Activated CD8-positive, alpha-beta T cell treated with anti-CD3 and anti-CD28 coated beads for 36 hours (primary cell): ENCODE measurements at regions not wholly inside any gene's neighbourhood (a gene's known extent, or its start where the extent isn't known, plus 50 kb on each side); places are given as distances from the start of the nearest gene placed in this dataset.

Experiments
- ATAC-seq: fragments of 200-7000 bp; cut with Tn5 transposase; one replicate; pipeline ENCODE4 v1.10.0; 2021; ENCODE audit warnings: mild to moderate bottlenecking, moderate library complexity
- CTCF ChIA-PET: fragments of 350-600 bp; sonication (Branson Sonifier 250); formaldehyde crosslinking; loops from one replicate; lab custom pipeline; 2021; ENCODE audit warnings: antibody characterized with exemption; lab: Charles Lee
- POLR2A ChIA-PET: fragments of 350-600 bp; sonication (Branson Sonifier 250); formaldehyde crosslinking; loops from one replicate; lab custom pipeline; 2021; ENCODE audit warnings: antibody characterized with exemption; lab: Charles Lee
- DNase-seq: peaks from one replicate; pipeline ENCODE4 v3.0.0-alpha.2; 2020
- H3K27ac Mint-ChIP-seq: one replicate; pipeline ENCODE4 v1.8.0; 2021; ENCODE audit warnings: mild to moderate bottlenecking, mixed read lengths
- H3K27me3 Mint-ChIP-seq: one replicate; pipeline ENCODE4 v1.8.0; 2021; ENCODE audit warnings: mixed read lengths
- H3K36me3 Mint-ChIP-seq: one replicate; pipeline ENCODE4 v1.8.0; 2021; ENCODE audit warnings: low read depth, mixed read lengths
- H3K4me1 Mint-ChIP-seq: one replicate; pipeline ENCODE4 v1.8.0; 2021; ENCODE audit warnings: low read depth, mixed read lengths
- H3K4me3 Mint-ChIP-seq: one replicate; pipeline ENCODE4 v1.8.0; 2021; ENCODE audit warnings: mild to moderate bottlenecking, moderate library complexity, mixed read lengths
- H3K9me3 Mint-ChIP-seq: one replicate; pipeline ENCODE4 v1.8.0; 2021; ENCODE audit warnings: mixed read lengths
- CTCF ChIP-seq: fragments of 200-600 bp; IDR thresholded peaks from one replicate; pipeline ENCODE4 v1.8.0; 2022; ENCODE audit warnings: antibody characterized with exemption, mild to moderate bottlenecking
- intact Hi-C: fragments of 100-400 bp; cut with micrococcal nuclease; formaldehyde crosslinking; loops from one replicate; pipeline ENCODE4 v1.10.0; 2022

DNA sequence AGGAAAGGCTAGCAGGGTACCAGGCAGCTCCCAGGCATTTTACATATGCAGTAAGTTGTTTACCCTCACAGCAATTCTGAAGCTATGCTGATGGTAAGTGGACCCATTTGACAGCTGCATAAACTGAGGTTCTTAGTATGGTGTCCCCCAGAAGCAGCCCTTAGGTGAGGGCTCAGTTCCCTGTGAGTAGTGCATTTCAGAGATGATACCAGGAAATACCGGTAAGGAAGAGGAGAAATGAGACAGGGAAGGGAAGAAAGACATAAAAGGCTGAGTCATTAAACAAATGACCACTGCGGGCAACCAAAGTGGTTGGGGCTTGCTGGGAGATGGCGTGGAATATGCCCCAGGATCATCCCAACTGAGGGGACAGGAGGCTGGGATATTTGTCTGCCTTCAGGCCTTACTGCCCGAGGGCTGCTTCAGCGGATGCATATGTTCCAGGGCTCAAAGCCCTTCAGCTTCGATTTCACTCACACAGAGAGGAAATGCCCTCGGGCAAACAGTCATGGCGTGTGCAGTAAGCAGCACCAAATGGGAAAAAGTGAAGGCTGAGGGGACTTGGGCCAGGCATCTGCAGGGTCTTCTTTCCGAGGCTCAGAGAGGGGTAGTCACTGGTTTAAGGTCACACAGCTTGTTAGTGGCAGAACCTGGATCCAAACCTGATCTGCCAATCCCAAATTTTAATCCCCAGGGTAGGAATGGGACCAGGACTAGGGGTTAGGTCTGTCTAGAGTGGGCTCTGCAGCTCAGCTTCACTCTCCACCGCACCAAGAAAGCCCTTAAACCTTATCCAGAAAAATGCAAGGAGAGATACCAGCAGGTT, 133.7 kb upstream of the RUNX3 start:
- no peaks in the 10 kb centered on the region for H3K27me3 Mint-ChIP-seq
- no peak for DNase-seq

DNA sequence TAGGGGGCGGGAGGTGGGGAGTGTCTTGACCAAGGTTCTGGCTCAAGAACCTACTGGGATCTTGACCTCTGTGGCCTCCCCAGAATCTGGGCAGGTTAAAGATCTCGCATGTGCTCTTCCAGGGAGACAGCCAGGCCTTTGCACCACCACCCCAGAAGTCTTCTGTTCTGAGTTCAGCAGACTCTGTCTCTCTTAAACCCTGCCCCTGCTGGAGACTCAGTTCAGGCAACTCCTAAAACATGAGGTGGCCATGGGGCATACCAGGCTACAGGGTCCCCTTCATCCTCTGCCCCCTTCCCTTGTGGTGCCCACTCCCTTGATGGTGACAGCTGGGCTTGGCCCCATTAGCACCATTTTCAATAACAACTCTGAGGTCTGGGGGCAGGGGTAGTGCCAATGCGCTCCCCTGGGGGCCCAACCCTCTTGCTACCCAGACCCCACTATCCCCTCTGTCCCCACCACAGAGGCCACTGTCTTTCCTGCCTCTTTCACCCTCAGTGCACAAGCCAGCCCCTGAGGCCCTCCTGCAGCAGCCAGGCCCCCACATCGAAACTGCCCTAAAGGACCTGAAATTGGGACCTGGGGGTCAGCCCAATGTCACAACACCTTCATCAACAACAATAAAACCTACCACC, 132.7 kb upstream of the RUNX3 start:
- Mint-ChIP-seq H3K27ac (no peak overlapping the region), H3K27me3 (no peaks in the 10 kb centered on the region), H3K36me3 (no peaks in the 10 kb centered on the region), H3K4me3 (no peak overlapping the region), H3K9me3 (no peaks in the 10 kb centered on the region), H3K4me1 (peaks cover 29% of the 10 kb centered on the region)
- POLR2A ChIA-PET: no interaction called here
- TF ChIP-seq CTCF: no peak
- CTCF ChIA-PET: interaction anchor here (1.3 to 1.8 kb wide), 2 partner anchors 25 to 39 kb away, joined by 4 to 7 read pairs; no protein-coding TSS in a partner anchor
- DNase-seq: no peak
- ATAC-seq: no peak
- intact Hi-C loops: no loop called here

More for the DNA sequence above, 133.7 kb upstream of the RUNX3 start:
- POLR2A ChIA-PET: interaction anchor here (0.8 to 1.3 kb wide), 4 partner anchors 14 to 117 kb away, joined by 3 to 4 read pairs (median 3); no protein-coding TSS in a partner anchor
- CTCF ChIA-PET: interaction anchor here (0.7 to 1.8 kb wide), 3 partner anchors 26 to 108 kb away, joined by 3 to 7 read pairs (median 4); no protein-coding TSS in a partner anchor
- H3K36me3 Mint-ChIP-seq: no peaks in the 10 kb centered on the region
- H3K4me1 Mint-ChIP-seq: peaks cover 29% of the 10 kb centered on the region
- H3K9me3 Mint-ChIP-seq: no peaks in the 10 kb centered on the region
- H3K4me3 Mint-ChIP-seq: no peak overlapping the region
- ATAC-seq: no peak
- no peak overlapping the region for H3K27ac Mint-ChIP-seq
- TF ChIP-seq CTCF: no peak
- intact Hi-C loops: no loop called here

DNA sequence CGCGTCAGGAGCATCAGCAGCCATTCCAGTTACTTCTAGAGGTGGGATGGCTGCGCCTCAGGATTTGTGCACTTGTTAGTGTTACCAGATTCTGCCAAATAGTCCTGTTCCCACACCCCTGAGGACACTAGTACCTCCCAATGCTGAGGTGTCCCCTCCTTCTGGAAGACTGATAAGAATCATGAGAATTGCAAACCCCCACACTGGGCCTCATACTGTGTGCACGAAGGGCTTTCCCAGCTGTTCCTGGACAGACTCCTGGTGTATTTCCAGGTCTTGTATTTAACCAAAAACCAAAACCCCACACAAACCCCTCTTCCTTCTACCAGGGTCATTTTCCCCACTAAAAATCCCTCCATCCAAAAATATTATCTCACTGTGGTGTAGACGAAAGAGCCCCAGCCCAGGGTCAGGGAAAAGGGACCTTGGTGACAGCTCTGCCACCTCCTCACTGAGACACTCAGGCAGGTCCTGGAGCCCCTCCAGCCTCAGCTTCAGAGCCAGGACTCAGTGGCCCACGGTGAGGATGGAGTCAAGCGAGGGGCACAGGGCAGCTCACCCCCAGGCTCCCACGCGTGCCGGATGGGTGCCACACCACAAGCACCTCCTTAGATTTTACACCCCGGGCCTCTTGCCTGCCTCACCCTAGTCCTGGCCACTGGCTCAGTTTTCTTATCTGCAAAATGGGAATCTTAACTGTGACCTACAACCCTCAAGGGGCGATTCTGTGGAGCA, 131.4 kb upstream of the RUNX3 start:
- CTCF ChIA-PET: no interaction called here
- ATAC-seq: no peak
- no peaks in the 10 kb centered on the region for H3K9me3 Mint-ChIP-seq
- H3K4me1 Mint-ChIP-seq: peaks cover 29% of the 10 kb centered on the region
- DNase-seq: no peak
- H3K36me3 Mint-ChIP-seq: no peaks in the 10 kb centered on the region
- H3K27ac Mint-ChIP-seq: no peak overlapping the region
- POLR2A ChIA-PET: no interaction called here
- no peaks in the 10 kb centered on the region for H3K27me3 Mint-ChIP-seq
- TF ChIP-seq CTCF: no peak
- intact Hi-C loops: no loop called here
- H3K4me3 Mint-ChIP-seq: no peak overlapping the region

GRCh38 chr1:25057188-25057587, 127.1 kb upstream of the RUNX3 start:
- Mint-ChIP-seq H3K36me3 (no peaks in the 10 kb centered on the region), H3K27me3 (peaks cover 3% of the 10 kb centered on the region), H3K4me1 (peaks cover 3% of the 10 kb centered on the region), H3K9me3 (no peaks in the 10 kb centered on the region), H3K4me3 (no peak overlapping the region), H3K27ac (no peak overlapping the region)
- TF ChIP-seq CTCF: no peak
- POLR2A ChIA-PET: interaction anchor here (0.5 kb wide), 1 partner anchor 106 kb away, joined by 3 read pairs; no protein-coding TSS in a partner anchor
- ATAC-seq (no peak), DNase-seq (no peak)
- CTCF ChIA-PET: no interaction called here
- intact Hi-C loops: no loop called here
